ENCODE measurements at regions not wholly inside any gene's neighbourhood (a gene's known extent, or its start where the extent isn't known, plus 50 kb on each side); places are given as distances from the start of the nearest gene placed in this dataset.

DNA sequence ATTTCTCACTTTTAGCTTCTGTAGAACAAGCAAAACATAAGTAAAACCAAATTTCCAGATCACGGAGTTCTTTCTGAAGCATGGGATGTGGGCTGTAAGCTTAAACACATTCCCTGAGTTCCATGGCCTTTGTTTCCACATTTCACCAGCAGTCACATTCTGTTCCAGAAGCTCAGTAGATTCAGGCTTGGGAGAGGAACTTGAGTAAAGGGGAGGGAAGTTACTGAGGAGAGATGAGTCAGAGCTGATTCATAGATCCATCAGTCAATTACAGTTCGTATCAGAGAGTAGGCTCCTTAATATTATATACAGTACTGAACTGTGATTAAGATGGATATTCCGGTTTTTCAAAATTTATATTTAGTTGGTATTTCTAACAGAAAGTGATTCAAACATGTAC lies 614.3 kb downstream of the NCAM2 start:
- no peaks in the 10 kb centered on the region for H4K20me1 ChIP-seq (ENCODE audit: insufficient read depth, low read length)
- no peak overlapping the region for H2AFZ ChIP-seq (ENCODE audit: insufficient read depth, low read depth, low read length, poor library complexity, severe bottlenecking)
- H3K27me3 ChIP-seq (ENCODE audit: control insufficient read depth in 2 of 2, insufficient read depth in 2 of 2, low read length in 2 of 2), result no peaks in the 10 kb centered on the region
- H3K27me3 Mint-ChIP-seq (ENCODE audit: low read depth in 3 of 3), result no peaks in the 10 kb centered on the region
- H3K4me3 Mint-ChIP-seq, result no peak overlapping the region
- no peaks in the 10 kb centered on the region for H3K4me1 ChIP-seq (ENCODE audit: control insufficient read depth in 1 of 2, insufficient read depth in 2 of 2, low read length in 2 of 2)
- H3K9me3 Mint-ChIP-seq, result peaks cover 0 to 4% (median 0%) of the 10 kb centered on the region in 7 donors
- TF ChIP-seq, protein P1, sequence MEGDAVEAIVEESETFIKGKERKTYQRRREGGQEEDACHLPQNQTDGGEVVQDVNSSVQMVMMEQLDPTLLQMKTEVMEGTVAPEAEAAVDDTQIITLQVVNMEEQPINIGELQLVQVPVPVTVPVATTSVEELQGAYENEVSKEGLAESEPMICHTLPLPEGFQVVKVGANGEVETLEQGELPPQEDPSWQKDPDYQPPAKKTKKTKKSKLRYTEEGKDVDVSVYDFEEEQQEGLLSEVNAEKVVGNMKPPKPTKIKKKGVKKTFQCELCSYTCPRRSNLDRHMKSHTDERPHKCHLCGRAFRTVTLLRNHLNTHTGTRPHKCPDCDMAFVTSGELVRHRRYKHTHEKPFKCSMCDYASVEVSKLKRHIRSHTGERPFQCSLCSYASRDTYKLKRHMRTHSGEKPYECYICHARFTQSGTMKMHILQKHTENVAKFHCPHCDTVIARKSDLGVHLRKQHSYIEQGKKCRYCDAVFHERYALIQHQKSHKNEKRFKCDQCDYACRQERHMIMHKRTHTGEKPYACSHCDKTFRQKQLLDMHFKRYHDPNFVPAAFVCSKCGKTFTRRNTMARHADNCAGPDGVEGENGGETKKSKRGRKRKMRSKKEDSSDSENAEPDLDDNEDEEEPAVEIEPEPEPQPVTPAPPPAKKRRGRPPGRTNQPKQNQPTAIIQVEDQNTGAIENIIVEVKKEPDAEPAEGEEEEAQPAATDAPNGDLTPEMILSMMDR (IDR thresholded peaks at IDR 0.05), result no peak
- H3K79me2 ChIP-seq (ENCODE audit: insufficient read depth, low read length), result no peaks in the 10 kb centered on the region
- WGBS (ENCODE audit: insufficient coverage), result no CpG with 5 or more reads among the region's 3 CpGs
- H3K4me3 ChIP-seq (replicated peaks in 1 of 3; ENCODE audit: low read depth in 2 of 3, low read length in 3 of 3), result no peak overlapping the region
- no peak for DNase-seq
- no peak overlapping the region for H3K4me2 ChIP-seq (replicated peaks; ENCODE audit: extremely low read depth, low read length, poor library complexity, severe bottlenecking)
- intact Hi-C loops (cut with micrococcal nuclease), result no loop called here
- H3K36me3 ChIP-seq (replicated peaks in 1 of 2; ENCODE audit: control insufficient read depth in 1 of 2, insufficient read depth in 2 of 2, low read length in 2 of 2), result no peaks in the 10 kb centered on the region
- no peaks in the 10 kb centered on the region for H3K36me3 Mint-ChIP-seq
- no peak overlapping the region for H3K27ac ChIP-seq (ENCODE audit: low read depth in 1 of 2, low read length in 2 of 2)
- H3K4me1 Mint-ChIP-seq, result no peaks in the 10 kb centered on the region
- H3K9ac ChIP-seq (ENCODE audit: insufficient read depth, low read length, poor library complexity, severe bottlenecking), result no peak overlapping the region
- H3K9me3 ChIP-seq (replicated peaks in 1 of 2; ENCODE audit: control insufficient read depth in 1 of 2, insufficient read depth in 1 of 2, low read length in 2 of 2), result peaks cover 0 to 4% of the 10 kb centered on the region in 2 donors
- H3K27ac Mint-ChIP-seq, result no peak overlapping the region

DNA sequence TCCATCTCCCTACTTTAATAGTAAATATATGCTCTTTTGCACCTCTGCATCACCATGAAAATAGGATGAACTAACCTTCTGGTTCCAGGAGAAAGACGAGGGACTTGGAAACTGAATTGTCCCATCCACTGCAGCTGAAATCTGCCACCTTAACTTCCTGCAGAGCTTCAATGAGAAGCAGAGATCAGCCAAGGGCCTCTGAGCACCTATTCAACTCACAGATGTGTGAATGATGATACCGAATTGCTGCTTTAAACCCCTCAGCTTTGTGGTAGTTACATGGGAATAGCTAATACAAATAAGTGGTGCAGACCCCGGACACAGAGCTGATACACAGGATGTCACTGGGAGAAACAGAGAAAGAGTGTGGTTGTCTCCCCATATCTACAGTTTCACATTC lies 616.8 kb downstream of the NCAM2 start:
- H3K9me3 Mint-ChIP-seq, result peaks cover 0 to 5% (median 0%) of the 10 kb centered on the region in 7 donors
- no peaks in the 10 kb centered on the region for H3K36me3 Mint-ChIP-seq
- no peaks in the 10 kb centered on the region for H3K27me3 Mint-ChIP-seq (ENCODE audit: low read depth in 3 of 3)

More for the DNA sequence above, 616.8 kb downstream of the NCAM2 start:
- WGBS (ENCODE audit: insufficient coverage), result 86% methylated on average over 1 of the region's 3 CpGs
- H3K9ac ChIP-seq (ENCODE audit: insufficient read depth, low read length, poor library complexity, severe bottlenecking), result no peak overlapping the region
- peaks cover 0 to 4% of the 10 kb centered on the region in 2 donors for H3K9me3 ChIP-seq (replicated peaks in 1 of 2; ENCODE audit: control insufficient read depth in 1 of 2, insufficient read depth in 1 of 2, low read length in 2 of 2)
- H3K27ac ChIP-seq (ENCODE audit: low read depth in 1 of 2, low read length in 2 of 2), result no peak overlapping the region
- H3K79me2 ChIP-seq (ENCODE audit: insufficient read depth, low read length), result no peaks in the 10 kb centered on the region
- no peaks in the 10 kb centered on the region for H3K27me3 ChIP-seq (ENCODE audit: control insufficient read depth in 2 of 2, insufficient read depth in 2 of 2, low read length in 2 of 2)
- no peak overlapping the region for H3K4me3 Mint-ChIP-seq
- H3K4me2 ChIP-seq (replicated peaks; ENCODE audit: extremely low read depth, low read length, poor library complexity, severe bottlenecking), result no peak overlapping the region
- no peaks in the 10 kb centered on the region for H3K4me1 Mint-ChIP-seq
- TF ChIP-seq, protein P1 (IDR thresholded peaks at IDR 0.05), result no peak
- no peak overlapping the region for H3K4me3 ChIP-seq (replicated peaks in 1 of 3; ENCODE audit: low read depth in 2 of 3, low read length in 3 of 3)
- H3K36me3 ChIP-seq (replicated peaks in 1 of 2; ENCODE audit: control insufficient read depth in 1 of 2, insufficient read depth in 2 of 2, low read length in 2 of 2), result no peaks in the 10 kb centered on the region
- no peak overlapping the region for H2AFZ ChIP-seq (ENCODE audit: insufficient read depth, low read depth, low read length, poor library complexity, severe bottlenecking)
- H3K27ac Mint-ChIP-seq, result no peak overlapping the region
- no peak for DNase-seq
- H3K4me1 ChIP-seq (ENCODE audit: control insufficient read depth in 1 of 2, insufficient read depth in 2 of 2, low read length in 2 of 2), result no peaks in the 10 kb centered on the region
- intact Hi-C loops (cut with micrococcal nuclease), result no loop called here
- no peaks in the 10 kb centered on the region for H4K20me1 ChIP-seq (ENCODE audit: insufficient read depth, low read length)
